K562 (cell line): ENCODE measurements at regions not wholly inside any gene's neighbourhood (a gene's known extent, or its start where the extent isn't known, plus 50 kb on each side); places are given as distances from the start of the nearest gene placed in this dataset.

Source experiments
- ATAC-seq: fragments of 200-7000 bp; cut with Tn5 transposase; 3 replicates; pipeline ENCODE4 v1.9.1; 2020; ENCODE audit warnings: moderate library complexity
- BruUV-seq: library from RNA; stranded (reverse); fragments of 400-500 nt; replicated peaks from 2 replicates; lab custom pipeline; 2021; lab: Mats Ljungman, UMichigan
- CTCF ChIA-PET: fragments of 300-600 bp; formaldehyde crosslinking; extraction: SDS; loops from one replicate; lab custom pipeline; 2021; ENCODE audit warnings: low intra/inter-chr PET ratio; lab: Yijun Ruan, JAX
- POLR2A ChIA-PET: fragments of 300-600, 350-650 bp; sonication (Branson Sonifier 250); formaldehyde crosslinking; extraction: SDS; loops from one replicate; lab custom pipeline; 2021; ENCODE audit warnings: antibody characterized with exemption, inconsistent platforms; lab: Yijun Ruan, JAX
- DNase-seq, 4 experiments: peaks; one replicate each; pipeline versions ENCODE4 v3.0.0 to v3.0.0-alpha.2; 2011 to 2018; ENCODE audit warnings: low spot score in 3 of 4, mixed read lengths in 3 of 4; ENCODE audit errors: extremely low read depth in 1 of 4
- FAIRE-seq: peaks from 2 replicates; lab custom pipeline; 2011; peaks lifted over from hg19 to GRCh38; lab: Jason Lieb, UNC
- H2AFZ ChIP-seq: 2 replicates; pipeline ENCODE4 v1.6.0; 2011; ENCODE audit warnings: low read depth, low read length, control low read depth, inconsistent platforms
- H3K27ac ChIP-seq: fragments of 200-600 bp; 3 replicates; pipeline ENCODE4 v1.8.0; 2011; ENCODE audit warnings: low read depth, mild to moderate bottlenecking, control low read depth, inconsistent platforms, low read length, moderate library complexity, mixed read lengths; ENCODE audit errors: extremely low read depth
- H3K27me3 ChIP-seq, 2 experiments: fragments of 300-600 bp in 1 of 2; 2 replicates in 1 of 2; 3 replicates in 1 of 2; pipeline versions ENCODE4 v1.6.0 to v1.8.0; 2011; ENCODE audit warnings: inconsistent platforms in 2 of 2, low read length in 2 of 2, mild to moderate bottlenecking in 1 of 2, mixed read lengths in 1 of 2, moderate library complexity in 1 of 2; ENCODE audit not compliant: control insufficient read depth in 2 of 2, insufficient read depth in 2 of 2
- H3K36me3 ChIP-seq: fragments of 300-600 bp; 3 replicates; pipeline ENCODE4 v1.8.0; 2011; ENCODE audit warnings: mild to moderate bottlenecking, low read length, inconsistent platforms; ENCODE audit not compliant: control insufficient read depth, insufficient read depth
- H3K4me1 ChIP-seq, 2 experiments: fragments of 200-600 bp in 1 of 2; replicated peaks in 1 of 2; 2 replicates in 1 of 2; 3 replicates in 1 of 2; pipeline versions ENCODE4 v1.5.1 to v1.8.0; 2011; ENCODE audit warnings: inconsistent platforms in 2 of 2, low read length in 2 of 2, mild to moderate bottlenecking in 1 of 2, mixed read lengths in 1 of 2, moderate library complexity in 1 of 2; ENCODE audit not compliant: control insufficient read depth in 2 of 2, insufficient read depth in 2 of 2
- H3K4me2 ChIP-seq: 2 replicates; pipeline ENCODE4 v1.6.1; 2011; ENCODE audit warnings: low read length, control low read depth, inconsistent platforms, mixed read lengths; ENCODE audit not compliant: insufficient read depth
- H3K4me3 ChIP-seq: fragments of 200-600 bp; sonication (generic), shearing (Covaris generic); 2 replicates; pipeline ENCODE4 v1.5.1; 2016; ENCODE audit warnings: control low read depth, inconsistent platforms
- H3K79me2 ChIP-seq: fragments of 200-600 bp; 3 replicates; pipeline ENCODE4 v1.8.0; 2011; ENCODE audit warnings: low read length, inconsistent platforms; ENCODE audit not compliant: control insufficient read depth, insufficient read depth
- H3K9ac ChIP-seq, 2 experiments: 2 replicates each; pipeline versions ENCODE4 v1.6.0 to v1.6.1; 2011; ENCODE audit warnings: low read depth in 2 of 2, low read length in 2 of 2, control low read depth in 1 of 2, inconsistent platforms in 1 of 2, mild to moderate bottlenecking in 1 of 2, mixed read lengths in 1 of 2; ENCODE audit not compliant: insufficient read depth in 1 of 2
- H3K9me1 ChIP-seq: one replicate; pipeline ENCODE4 v1.6.0; 2011; ENCODE audit warnings: inconsistent platforms, mild to moderate bottlenecking, low read length, moderate library complexity; ENCODE audit not compliant: control insufficient read depth, insufficient read depth
- H3K9me3 ChIP-seq: replicated peaks from 2 replicates; pipeline ENCODE4 v1.5.1; 2011; ENCODE audit warnings: low read depth, low read length, inconsistent platforms; ENCODE audit not compliant: control insufficient read depth, insufficient read depth
- H4K20me1 ChIP-seq: replicated peaks from 2 replicates; pipeline ENCODE4 v1.6.1; 2011; ENCODE audit warnings: low read length, inconsistent platforms, mixed read lengths; ENCODE audit not compliant: control insufficient read depth, insufficient read depth
- BCOR ChIP-seq: fragments of 450-650 bp; IDR thresholded peaks from 2 replicates; pipeline ENCODE4 v1.6.1; 2016
- HEY1 ChIP-seq: fragments of 250-450 bp; sonication (Bioruptor Pico); IDR thresholded peaks from 2 replicates; pipeline ENCODE4 v1.5.0; 2020; ENCODE audit warnings: mild to moderate bottlenecking, moderate library complexity, borderline replicate concordance
- KHSRP ChIP-seq: fragments of 450-650 bp; IDR thresholded peaks from 2 replicates; pipeline ENCODE4 v1.6.1; 2017
- POLR2B ChIP-seq: fragments of 450-650 bp; IDR thresholded peaks from 2 replicates; pipeline ENCODE4 v1.6.1; 2018; ENCODE audit warnings: low read depth; ENCODE audit not compliant: partially characterized antibody
- RBM22 ChIP-seq: fragments of 200-400 bp; formaldehyde crosslinking; IDR thresholded peaks from 2 replicates; pipeline ENCODE4 v1.6.1; 2018; ENCODE audit warnings: low read length, low read depth; ENCODE audit not compliant: poor library complexity, severe bottlenecking
- RHOXF2B ChIP-seq: fragments of 250-450 bp; sonication (Bioruptor Pico); conservative IDR thresholded peaks from 2 replicates; pipeline ENCODE4 v1.5.1; 2021
- SIN3A ChIP-seq, 2 experiments: fragments of 150-350 bp in 1 of 2; IDR thresholded peaks; 2 replicates each; pipeline ENCODE4 v1.6.1; 2011 to 2016; ENCODE audit warnings: borderline replicate concordance in 2 of 2, low read depth in 2 of 2, low read length in 2 of 2, mild to moderate bottlenecking in 2 of 2, moderate library complexity in 2 of 2; ENCODE audit not compliant: control insufficient read depth in 1 of 2
- TAF7 ChIP-seq: fragments of 450-650 bp; IDR thresholded peaks from 2 replicates; pipeline ENCODE4 v1.6.1; 2016; ENCODE audit warnings: missing genetic modification characterization, missing compliant biosample characterization
- ZBTB8A ChIP-seq: fragments of 450-650 bp; IDR thresholded peaks from 2 replicates; pipeline ENCODE4 v1.6.1; 2018; ENCODE audit warnings: mild to moderate bottlenecking, moderate library complexity; ENCODE audit not compliant: partially characterized antibody
- ZNF12 ChIP-seq: sonication (generic); formaldehyde crosslinking; IDR thresholded peaks from 2 replicates; pipeline ENCODE4 v1.4.0; 2020; ENCODE audit warnings: mild to moderate bottlenecking, missing genetic modification reagents
- ZNF561 ChIP-seq: fragments of 450-650 bp; formaldehyde crosslinking; conservative IDR thresholded peaks from 2 replicates; pipeline ENCODE4 v1.4.0; 2020; ENCODE audit warnings: mild to moderate bottlenecking, moderate library complexity
- WGBS: fragments of 100-300 bp; shearing (Covaris generic); methylation state at CpG from one replicate; pipeline ENCODE4 v1.1.6; 2016; ENCODE audit warnings: low coverage, mixed read lengths; ENCODE audit not compliant: insufficient coverage; ENCODE audit errors: missing lambda C conversion rate; 5-methylcytosine and 5-hydroxymethylcytosine counted together
- in situ Hi-C: fragments of 300-500 bp; cut with MboI; formaldehyde crosslinking; loops from 4 replicates; pipeline ENCODE4 v1.15.0; 2018; ENCODE audit warnings: inconsistent platforms, mixed read lengths
- intact Hi-C: fragments of 100-400 bp; cut with micrococcal nuclease; formaldehyde crosslinking; loops from 2 replicates; pipeline ENCODE4 v1.14.2; 2022
- TF ChIP-seq, protein P1 (sequence below): sonication (generic); formaldehyde crosslinking; IDR thresholded peaks from 2 replicates; pipeline ENCODE4 v1.8.1; 2023; ENCODE audit warnings: mild to moderate bottlenecking, missing genetic modification reagents
- TF ChIP-seq, protein P2 (sequence below): fragments of 250-450 bp; sonication (Bioruptor Pico); IDR thresholded peaks from 2 replicates; pipeline ENCODE4 v1.4.0; 2020; ENCODE audit warnings: mild to moderate bottlenecking, moderate library complexity, borderline replicate concordance
- TF ChIP-seq, protein P3 (sequence below): fragments of 250-450 bp; sonication (Bioruptor Pico); IDR thresholded peaks from 2 replicates; pipeline ENCODE4 v1.4.0; 2020; ENCODE audit warnings: mild to moderate bottlenecking
- TF ChIP-seq, protein P4 (sequence below): IDR thresholded peaks from 2 replicates; pipeline ENCODE4 v1.6.1; 2016; ENCODE audit warnings: missing genetic modification characterization, missing compliant biosample characterization

DNA sequence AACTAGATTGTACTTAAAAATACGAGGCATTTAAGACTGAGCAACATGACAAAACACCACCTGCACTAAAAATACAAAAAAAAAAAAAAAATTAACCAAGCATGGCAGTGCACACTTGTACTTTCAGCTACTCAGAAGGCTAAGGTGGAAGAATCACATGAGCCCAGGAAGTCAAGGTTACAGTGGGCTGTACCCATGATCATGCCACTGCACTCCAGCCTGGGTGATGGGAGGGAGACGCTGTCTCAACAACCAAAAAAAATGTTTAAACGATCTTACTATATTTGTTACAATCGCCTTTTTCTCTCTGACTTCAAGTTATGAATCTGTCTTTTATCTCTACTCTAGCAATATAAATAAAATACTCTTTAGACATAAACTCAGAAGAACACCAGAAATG, 1454.3 kb downstream of the MAT2B start (continued):
- no peak for TF ChIP-seq ZNF561 (CRISPR knock-in tag)
- TF ChIP-seq, all 486 proteins: peak for 0

DNA sequence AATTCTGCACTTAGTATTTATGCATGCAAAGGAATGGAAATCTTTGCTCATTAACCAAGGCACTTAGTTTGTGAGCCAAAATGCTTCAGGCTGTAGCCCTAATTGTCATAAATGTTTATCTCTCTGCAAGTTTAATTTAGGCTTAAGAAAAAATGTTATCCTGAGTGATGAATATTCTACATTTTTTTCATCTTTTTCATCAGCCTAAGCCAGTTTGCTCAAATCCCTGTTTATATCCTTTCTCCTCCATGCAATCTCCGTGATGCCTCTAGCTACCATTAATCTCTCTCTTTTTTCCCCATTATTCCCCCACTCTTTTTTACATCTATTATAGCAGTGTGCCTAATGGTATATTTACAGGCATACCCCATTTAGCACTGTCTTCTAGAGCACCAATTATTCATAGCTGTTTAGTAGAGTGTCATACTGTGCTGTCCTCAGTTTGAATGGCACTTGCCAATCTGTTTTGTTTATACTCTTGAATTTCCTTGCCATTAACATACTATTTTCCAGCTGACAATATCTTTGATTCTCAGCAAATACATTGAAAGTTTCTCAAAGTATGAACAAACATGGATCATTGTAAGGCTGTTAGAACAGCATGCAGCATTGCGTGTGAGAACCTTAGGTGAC, 1457.0 kb downstream of the MAT2B start:
- DNase-seq (no peak), ATAC-seq (no peak), FAIRE-seq (no peak)
- no peaks in the 10 kb centered on the region for H4K20me1 ChIP-seq
- no peak overlapping the region for H3K27ac ChIP-seq
- H3K4me3 ChIP-seq, result no peak overlapping the region
- H2AFZ ChIP-seq, result no peak overlapping the region
- ChIA-PET POLR2A (no interaction called here), CTCF (no interaction called here)
- H3K4me1 ChIP-seq, result no peaks in the 10 kb centered on the region
- intact Hi-C loops (no loop called here), in situ Hi-C loops (no loop called here)
- no peaks in the 10 kb centered on the region for H3K9me3 ChIP-seq
- no peaks in the 10 kb centered on the region for H3K27me3 ChIP-seq
- BruUV-seq, result no TSS peak
- WGBS, result 9% methylated on average over 2 of the region's 2 CpGs
- H3K9me1 ChIP-seq, result no peaks in the 10 kb centered on the region
- H3K36me3 ChIP-seq, result no peaks in the 10 kb centered on the region
- H3K79me2 ChIP-seq, result no peaks in the 10 kb centered on the region
- no peak overlapping the region for H3K4me2 ChIP-seq
- H3K9ac ChIP-seq, result no peak overlapping the region
- TF ChIP-seq BCOR, result no peak
- no peak for TF ChIP-seq ZNF12 (CRISPR knock-in tag)
- TF ChIP-seq, protein P1, sequence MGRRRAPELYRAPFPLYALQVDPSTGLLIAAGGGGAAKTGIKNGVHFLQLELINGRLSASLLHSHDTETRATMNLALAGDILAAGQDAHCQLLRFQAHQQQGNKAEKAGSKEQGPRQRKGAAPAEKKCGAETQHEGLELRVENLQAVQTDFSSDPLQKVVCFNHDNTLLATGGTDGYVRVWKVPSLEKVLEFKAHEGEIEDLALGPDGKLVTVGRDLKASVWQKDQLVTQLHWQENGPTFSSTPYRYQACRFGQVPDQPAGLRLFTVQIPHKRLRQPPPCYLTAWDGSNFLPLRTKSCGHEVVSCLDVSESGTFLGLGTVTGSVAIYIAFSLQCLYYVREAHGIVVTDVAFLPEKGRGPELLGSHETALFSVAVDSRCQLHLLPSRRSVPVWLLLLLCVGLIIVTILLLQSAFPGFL (CRISPR knock-in tag), result no peak
- no peak for TF ChIP-seq TAF7 (tag)
- TF ChIP-seq HEY1 (CRISPR knock-in tag), result no peak
- TF ChIP-seq RBM22, result no peak
- TF ChIP-seq RHOXF2B (CRISPR knock-in tag), result no peak
- TF ChIP-seq, protein P2, sequence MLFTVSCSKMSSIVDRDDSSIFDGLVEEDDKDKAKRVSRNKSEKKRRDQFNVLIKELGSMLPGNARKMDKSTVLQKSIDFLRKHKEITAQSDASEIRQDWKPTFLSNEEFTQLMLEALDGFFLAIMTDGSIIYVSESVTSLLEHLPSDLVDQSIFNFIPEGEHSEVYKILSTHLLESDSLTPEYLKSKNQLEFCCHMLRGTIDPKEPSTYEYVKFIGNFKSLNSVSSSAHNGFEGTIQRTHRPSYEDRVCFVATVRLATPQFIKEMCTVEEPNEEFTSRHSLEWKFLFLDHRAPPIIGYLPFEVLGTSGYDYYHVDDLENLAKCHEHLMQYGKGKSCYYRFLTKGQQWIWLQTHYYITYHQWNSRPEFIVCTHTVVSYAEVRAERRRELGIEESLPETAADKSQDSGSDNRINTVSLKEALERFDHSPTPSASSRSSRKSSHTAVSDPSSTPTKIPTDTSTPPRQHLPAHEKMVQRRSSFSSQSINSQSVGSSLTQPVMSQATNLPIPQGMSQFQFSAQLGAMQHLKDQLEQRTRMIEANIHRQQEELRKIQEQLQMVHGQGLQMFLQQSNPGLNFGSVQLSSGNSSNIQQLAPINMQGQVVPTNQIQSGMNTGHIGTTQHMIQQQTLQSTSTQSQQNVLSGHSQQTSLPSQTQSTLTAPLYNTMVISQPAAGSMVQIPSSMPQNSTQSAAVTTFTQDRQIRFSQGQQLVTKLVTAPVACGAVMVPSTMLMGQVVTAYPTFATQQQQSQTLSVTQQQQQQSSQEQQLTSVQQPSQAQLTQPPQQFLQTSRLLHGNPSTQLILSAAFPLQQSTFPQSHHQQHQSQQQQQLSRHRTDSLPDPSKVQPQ, result no peak
- no peak for TF ChIP-seq POLR2B
- TF ChIP-seq KHSRP, result no peak
- TF ChIP-seq, protein P3, sequence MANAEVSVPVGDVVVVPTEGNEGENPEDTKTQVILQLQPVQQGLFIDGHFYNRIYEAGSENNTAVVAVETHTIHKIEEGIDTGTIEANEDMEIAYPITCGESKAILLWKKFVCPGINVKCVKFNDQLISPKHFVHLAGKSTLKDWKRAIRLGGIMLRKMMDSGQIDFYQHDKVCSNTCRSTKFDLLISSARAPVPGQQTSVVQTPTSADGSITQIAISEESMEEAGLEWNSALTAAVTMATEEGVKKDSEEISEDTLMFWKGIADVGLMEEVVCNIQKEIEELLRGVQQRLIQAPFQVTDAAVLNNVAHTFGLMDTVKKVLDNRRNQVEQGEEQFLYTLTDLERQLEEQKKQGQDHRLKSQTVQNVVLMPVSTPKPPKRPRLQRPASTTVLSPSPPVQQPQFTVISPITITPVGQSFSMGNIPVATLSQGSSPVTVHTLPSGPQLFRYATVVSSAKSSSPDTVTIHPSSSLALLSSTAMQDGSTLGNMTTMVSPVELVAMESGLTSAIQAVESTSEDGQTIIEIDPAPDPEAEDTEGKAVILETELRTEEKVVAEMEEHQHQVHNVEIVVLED (CRISPR knock-in tag), result no peak
- no peak for TF ChIP-seq SIN3A (IDR thresholded peaks at IDR 0.05; ENCODE audit: borderline replicate concordance in 2 of 2, control insufficient read depth in 1 of 2, low read depth in 2 of 2, low read length in 2 of 2)
- TF ChIP-seq ZBTB8A, result no peak
- TF ChIP-seq, protein P4, sequence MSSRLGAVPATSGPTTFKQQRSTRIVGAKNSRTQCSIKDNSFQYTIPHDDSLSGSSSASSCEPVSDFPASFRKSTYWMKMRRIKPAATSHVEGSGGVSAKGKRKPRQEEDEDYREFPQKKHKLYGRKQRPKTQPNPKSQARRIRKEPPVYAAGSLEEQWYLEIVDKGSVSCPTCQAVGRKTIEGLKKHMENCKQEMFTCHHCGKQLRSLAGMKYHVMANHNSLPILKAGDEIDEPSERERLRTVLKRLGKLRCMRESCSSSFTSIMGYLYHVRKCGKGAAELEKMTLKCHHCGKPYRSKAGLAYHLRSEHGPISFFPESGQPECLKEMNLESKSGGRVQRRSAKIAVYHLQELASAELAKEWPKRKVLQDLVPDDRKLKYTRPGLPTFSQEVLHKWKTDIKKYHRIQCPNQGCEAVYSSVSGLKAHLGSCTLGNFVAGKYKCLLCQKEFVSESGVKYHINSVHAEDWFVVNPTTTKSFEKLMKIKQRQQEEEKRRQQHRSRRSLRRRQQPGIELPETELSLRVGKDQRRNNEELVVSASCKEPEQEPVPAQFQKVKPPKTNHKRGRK (tag), result no peak
